Liver (tissue), 8 donors: ENCODE measurements at regions not wholly inside any gene's neighbourhood (a gene's known extent, or its start where the extent isn't known, plus 50 kb on each side); places are given as distances from the start of the nearest gene placed in this dataset.

ENCODE experiments used
- DNase-seq: peaks from one replicate; pipeline ENCODE4 v3.0.0-alpha.2; 2017; ENCODE audit warnings: low spot score
- H3K27ac ChIP-seq, 2 donors: one replicate each; pipeline ENCODE4 v1.7.0; 2013; ENCODE audit warnings: inconsistent platforms in 2 of 2, low read length in 2 of 2, control low read depth in 1 of 2, low read depth in 1 of 2, mild to moderate bottlenecking in 1 of 2
- H3K27me3 ChIP-seq, 4 donors: one replicate each; pipeline versions ENCODE4 v1.6.1 to v1.7.0; 2013; ENCODE audit warnings: low read length in 3 of 4, inconsistent platforms in 1 of 4, mild to moderate bottlenecking in 1 of 4, moderate library complexity in 1 of 4; ENCODE audit not compliant: control insufficient read depth in 4 of 4, insufficient read depth in 4 of 4
- H3K36me3 ChIP-seq, 4 donors: one replicate each; pipeline versions ENCODE4 v1.6.1 to v1.7.0; 2013; ENCODE audit warnings: low read length in 3 of 4, mild to moderate bottlenecking in 3 of 4, low read depth in 1 of 4, moderate library complexity in 1 of 4; ENCODE audit not compliant: control insufficient read depth in 4 of 4, insufficient read depth in 3 of 4
- H3K4me1 ChIP-seq, 4 donors: one replicate each; pipeline versions ENCODE4 v1.6.1 to v1.7.0; 2013; ENCODE audit warnings: low read length in 3 of 4, mild to moderate bottlenecking in 3 of 4, moderate library complexity in 1 of 4; ENCODE audit not compliant: control insufficient read depth in 4 of 4, insufficient read depth in 4 of 4
- H3K4me3 ChIP-seq, 3 donors: one replicate each; pipeline versions ENCODE4 v1.6.1 to v1.7.0; 2013; ENCODE audit warnings: low read length in 3 of 3, control low read depth in 1 of 3, low read depth in 1 of 3, mild to moderate bottlenecking in 1 of 3
- H3K9ac ChIP-seq, 2 donors: one replicate each; pipeline ENCODE4 v1.7.0; 2013; ENCODE audit warnings: low read length in 2 of 2, mild to moderate bottlenecking in 2 of 2, moderate library complexity in 2 of 2, control low read depth in 1 of 2, low read depth in 1 of 2
- H3K9me3 ChIP-seq, 4 donors: one replicate each; pipeline versions ENCODE4 v1.6.1 to v1.7.0; 2013; ENCODE audit warnings: low read length in 3 of 4; ENCODE audit not compliant: control insufficient read depth in 4 of 4
- ATF3 ChIP-seq: IDR thresholded peaks from 2 replicates; pipeline ENCODE4 v1.6.1; 2016; ENCODE audit warnings: antibody characterized with exemption
- CTCF ChIP-seq: fragments of 150-350 bp; IDR thresholded peaks from 2 replicates; pipeline ENCODE4 v1.5.1; 2017; ENCODE audit warnings: improper control_type of control experiment, low read depth, low read length; ENCODE audit not compliant: missing input control
- EGR1 ChIP-seq, 2 donors: IDR thresholded peaks; 2 replicates each; pipeline ENCODE4 v1.6.1; 2016 to 2018; ENCODE audit warnings: antibody characterized with exemption in 2 of 2, low read depth in 2 of 2
- FOXA1 ChIP-seq: IDR thresholded peaks from 2 replicates; pipeline ENCODE4 v1.6.1; 2016; ENCODE audit warnings: antibody characterized with exemption
- FOXA2 ChIP-seq: IDR thresholded peaks from 2 replicates; pipeline ENCODE4 v1.6.1; 2016; ENCODE audit warnings: antibody characterized with exemption
- GABPA ChIP-seq, 2 donors: IDR thresholded peaks in 1 of 2; conservative IDR thresholded peaks in 1 of 2; 2 replicates each; pipeline ENCODE4 v1.6.1; 2016; ENCODE audit warnings: antibody characterized with exemption in 2 of 2, mild to moderate bottlenecking in 1 of 2, moderate library complexity in 1 of 2
- HNF4A ChIP-seq, 2 donors: conservative IDR thresholded peaks; 2 replicates each; pipeline ENCODE4 v1.6.1; 2016; ENCODE audit warnings: antibody characterized with exemption in 2 of 2, mild to moderate bottlenecking in 2 of 2
- HNF4G ChIP-seq: IDR thresholded peaks from 2 replicates; pipeline ENCODE4 v1.6.1; 2016; ENCODE audit warnings: antibody characterized with exemption
- JUND ChIP-seq, 2 donors: IDR thresholded peaks; 2 replicates each; pipeline ENCODE4 v1.6.1; 2016; ENCODE audit warnings: antibody characterized with exemption in 2 of 2
- MAX ChIP-seq: IDR thresholded peaks from 2 replicates; pipeline ENCODE4 v1.6.1; 2016; ENCODE audit warnings: antibody characterized with exemption
- NR2F2 ChIP-seq: IDR thresholded peaks from 2 replicates; pipeline ENCODE4 v1.6.1; 2016; ENCODE audit warnings: antibody characterized with exemption
- RAD21 ChIP-seq, 2 donors: IDR thresholded peaks; 2 replicates each; pipeline ENCODE4 v1.6.1; 2016; ENCODE audit warnings: antibody characterized with exemption in 2 of 2, mild to moderate bottlenecking in 2 of 2
- REST ChIP-seq: IDR thresholded peaks from 2 replicates; pipeline ENCODE4 v1.6.1; 2016; ENCODE audit warnings: antibody characterized with exemption, mild to moderate bottlenecking
- RXRA ChIP-seq, 2 donors: IDR thresholded peaks; 2 replicates each; pipeline ENCODE4 v1.6.1; 2017 to 2018; ENCODE audit warnings: antibody characterized with exemption in 2 of 2, mild to moderate bottlenecking in 1 of 2
- SP1 ChIP-seq: IDR thresholded peaks from 2 replicates; pipeline ENCODE4 v1.6.1; 2018; ENCODE audit warnings: antibody characterized with exemption, mild to moderate bottlenecking
- TAF1 ChIP-seq: conservative IDR thresholded peaks from 2 replicates; pipeline ENCODE4 v1.6.1; 2016; ENCODE audit warnings: antibody characterized with exemption, mild to moderate bottlenecking
- YY1 ChIP-seq: IDR thresholded peaks from 2 replicates; pipeline ENCODE4 v1.6.1; 2016; ENCODE audit warnings: antibody characterized with exemption, mild to moderate bottlenecking
- ZBTB33 ChIP-seq: IDR thresholded peaks from 2 replicates; pipeline ENCODE4 v1.6.1; 2016; ENCODE audit warnings: antibody characterized with exemption
- WGBS: extraction: QIAGEN DNeasy Blood & Tissue Kit; methylation state at CpG from one replicate; pipeline ENCODE4 v1.1.7; 2013; 5-methylcytosine and 5-hydroxymethylcytosine counted together
- donor health status: healthy.
- donor health status: healthy.
- donor health status: healthy.
- donor health status: healthy.
- donor health status: healthy.

GRCh38 chr5:8870959-8871355, 674.9 kb downstream of the SEMA5A start:
- TF ChIP-seq FOXA1 (no peak), NR2F2 (no peak)
- Histone ChIP-seq H3K27ac (no peak overlapping the region), H3K36me3 (no peaks in the 10 kb centered on the region), H3K9ac (no peak overlapping the region), H3K9me3 (no peaks in the 10 kb centered on the region), H3K27me3 (no peaks in the 10 kb centered on the region), H3K4me1 (no peaks in the 10 kb centered on the region), H3K4me3 (no peak overlapping the region)
- DNase-seq: no peak
- 61% methylated on average over 7 of the region's 7 CpGs for WGBS

- H3K4me3 ChIP-seq: no peak overlapping the region
- H3K9ac ChIP-seq: no peak overlapping the region
- no peaks in the 10 kb centered on the region for H3K9me3 ChIP-seq
- no peak overlapping the region for H3K27ac ChIP-seq
- TF ChIP-seq HNF4G: no peak
- no peak for TF ChIP-seq FOXA2
- TF ChIP-seq RAD21 (IDR thresholded peaks at IDR 0.05): no peak
- TF ChIP-seq YY1: no peak
- TF ChIP-seq FOXA1: no peak
- no peak for TF ChIP-seq ZBTB33
- TF ChIP-seq RXRA (IDR thresholded peaks at IDR 0.05): no peak
- TF ChIP-seq GABPA (IDR thresholded peaks at IDR 0.05 in 1 of 2, conservative IDR thresholded peaks at IDR 0.05 in 1 of 2): no peak
- no peak for TF ChIP-seq TAF1
- TF ChIP-seq JUND (IDR thresholded peaks at IDR 0.05): no peak
- no peak for TF ChIP-seq SP1
- TF ChIP-seq HNF4A (conservative IDR thresholded peaks at IDR 0.05): no peak
- TF ChIP-seq MAX: no peak
- no peak for TF ChIP-seq REST
- no peak for TF ChIP-seq CTCF
- no peak for TF ChIP-seq NR2F2
- TF ChIP-seq EGR1 (IDR thresholded peaks at IDR 0.05; ENCODE audit: low read depth in 2 of 2): no peak
- no peak for TF ChIP-seq ATF3
- no peaks in the 10 kb centered on the region for H3K36me3 ChIP-seq
- H3K27me3 ChIP-seq: no peaks in the 10 kb centered on the region
- WGBS: 66% methylated on average over 2 of the region's 2 CpGs
- no peaks in the 10 kb centered on the region for H3K4me1 ChIP-seq
- DNase-seq: no peak
Measured at GRCh38 chr5:8871446-8871845, 674.4 kb downstream of the SEMA5A start.
